ENCODE measurements at regions not wholly inside any gene's neighbourhood (a gene's known extent, or its start where the extent isn't known, plus 50 kb on each side); places are given as distances from the start of the nearest gene placed in this dataset.

DNA sequence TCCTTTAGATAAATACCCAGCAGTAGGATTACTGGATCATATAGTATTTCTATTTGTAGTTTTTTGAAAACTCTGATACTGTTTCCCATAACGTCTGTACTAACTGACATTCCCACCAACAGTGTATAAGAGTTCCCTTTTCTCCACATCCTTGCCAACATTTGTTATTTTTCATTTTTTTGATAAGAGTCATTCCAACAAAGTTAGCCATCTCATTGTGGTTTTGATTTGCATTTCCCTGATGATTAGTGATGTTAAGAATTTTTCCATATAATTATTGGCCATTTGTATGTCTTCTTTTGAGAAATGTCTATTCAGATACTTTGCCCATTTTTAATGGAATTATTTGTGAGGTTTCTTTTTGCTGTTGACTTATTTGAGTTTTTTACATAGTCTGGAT is 486.0 kb downstream of the FLRT2 start:
- DNase-seq (ENCODE audit: low spot score), result no peak
- Histone ChIP-seq H3K4me3 (no peak overlapping the region), H2AFZ (replicated peaks) (no peak overlapping the region), H4K20me1 (ENCODE audit: low read depth) (no peaks in the 10 kb centered on the region), H3K9me3 (ENCODE audit: low read depth) (no peaks in the 10 kb centered on the region), H3K9ac (no peak overlapping the region), H3K27me3 (no peaks in the 10 kb centered on the region), H3K36me3 (no peaks in the 10 kb centered on the region), H3F3A (ENCODE audit: low read depth) (peaks cover 12% of the 10 kb centered on the region), H3K27ac (no peak overlapping the region), H3K4me1 (peaks cover 31% of the 10 kb centered on the region), H3K79me2 (ENCODE audit: low read depth) (no peaks in the 10 kb centered on the region), H3K4me2 (no peak overlapping the region)
- H3K4me3 Mint-ChIP-seq, result no peak overlapping the region
- no peaks in the 10 kb centered on the region for H3K9me3 Mint-ChIP-seq
- no peaks in the 10 kb centered on the region for H3K36me3 Mint-ChIP-seq
- peaks cover 4% of the 10 kb centered on the region for H3K27me3 Mint-ChIP-seq (ENCODE audit: insufficient read depth, low read depth)
- TF ChIP-seq EZH2 (IDR thresholded peaks at IDR 0.05) (no peak), CTCF (IDR thresholded peaks at IDR 0.05) (no peak), EZH2phosphoT487 (IDR thresholded peaks at IDR 0.05) (no peak)
- peaks cover 17% of the 10 kb centered on the region for H3K4me1 Mint-ChIP-seq
- H3K27ac Mint-ChIP-seq, result no peak overlapping the region

GRCh38 chr14:86015511-86015910 is 485.6 kb downstream of the FLRT2 start:
- Histone ChIP-seq H3F3A (ENCODE audit: low read depth) (peaks cover 12% of the 10 kb centered on the region), H3K27me3 (no peaks in the 10 kb centered on the region), H3K27ac (no peak overlapping the region), H3K9ac (no peak overlapping the region), H4K20me1 (ENCODE audit: low read depth) (no peaks in the 10 kb centered on the region), H2AFZ (replicated peaks) (no peak overlapping the region), H3K36me3 (no peaks in the 10 kb centered on the region), H3K9me3 (ENCODE audit: low read depth) (no peaks in the 10 kb centered on the region), H3K79me2 (ENCODE audit: low read depth) (no peaks in the 10 kb centered on the region), H3K4me3 (no peak overlapping the region), H3K4me2 (no peak overlapping the region), H3K4me1 (peaks cover 31% of the 10 kb centered on the region)
- Mint-ChIP-seq H3K36me3 (no peaks in the 10 kb centered on the region), H3K27me3 (ENCODE audit: insufficient read depth, low read depth) (peaks cover 4% of the 10 kb centered on the region), H3K27ac (no peak overlapping the region), H3K4me1 (peaks cover 17% of the 10 kb centered on the region), H3K9me3 (no peaks in the 10 kb centered on the region), H3K4me3 (no peak overlapping the region)
- TF ChIP-seq EZH2 (IDR thresholded peaks at IDR 0.05) (no peak), EZH2phosphoT487 (IDR thresholded peaks at IDR 0.05) (no peak)
- no peak for DNase-seq (ENCODE audit: low spot score)

DNA sequence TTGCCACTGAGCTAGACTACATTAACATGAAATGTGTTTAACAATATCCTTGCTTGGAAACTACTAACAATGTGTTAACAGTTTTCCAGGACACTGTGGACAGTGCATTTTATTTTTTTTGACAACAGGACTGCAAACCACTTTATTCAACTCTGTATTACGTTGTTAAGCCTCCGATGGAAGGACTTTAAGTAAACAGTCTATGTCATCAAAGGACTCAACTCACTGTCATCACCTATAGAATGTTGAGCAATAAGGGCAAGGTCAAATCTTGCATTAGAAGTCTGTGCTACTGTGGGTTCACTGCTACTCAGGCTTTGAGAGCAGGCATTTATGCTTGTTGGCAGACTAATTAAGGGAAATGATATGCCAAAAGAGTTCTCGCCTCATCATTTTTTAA is 483.7 kb downstream of the FLRT2 start:
- no peak overlapping the region for H3K27ac Mint-ChIP-seq

More for the DNA sequence above, 483.7 kb downstream of the FLRT2 start:
- Mint-ChIP-seq H3K4me1 (peaks cover 12% of the 10 kb centered on the region), H3K9me3 (no peaks in the 10 kb centered on the region), H3K36me3 (no peaks in the 10 kb centered on the region), H3K27me3 (ENCODE audit: insufficient read depth, low read depth) (peaks cover 3% of the 10 kb centered on the region), H3K4me3 (no peak overlapping the region)
- peaks cover 2% of the 10 kb centered on the region for H3F3A ChIP-seq (ENCODE audit: low read depth)
- H3K4me2 ChIP-seq, result no peak overlapping the region
- H3K79me2 ChIP-seq (ENCODE audit: low read depth), result no peaks in the 10 kb centered on the region
- no peaks in the 10 kb centered on the region for H3K36me3 ChIP-seq
- peaks cover 22% of the 10 kb centered on the region for H3K4me1 ChIP-seq
- H3K9me3 ChIP-seq (ENCODE audit: low read depth), result no peaks in the 10 kb centered on the region
- H3K27ac ChIP-seq, result no peak overlapping the region
- no peaks in the 10 kb centered on the region for H4K20me1 ChIP-seq (ENCODE audit: low read depth)
- no peak overlapping the region for H3K9ac ChIP-seq
- H3K4me3 ChIP-seq, result no peak overlapping the region
- H3K27me3 ChIP-seq, result no peaks in the 10 kb centered on the region
- no peak for TF ChIP-seq EZH2 (IDR thresholded peaks at IDR 0.05)
- TF ChIP-seq CTCF (IDR thresholded peaks at IDR 0.05), result no peak
- no peak for TF ChIP-seq EZH2phosphoT487 (IDR thresholded peaks at IDR 0.05)
- no peak overlapping the region for H2AFZ ChIP-seq (replicated peaks)
- no peak for DNase-seq (ENCODE audit: low spot score)

All from neural progenitor cell (in vitro differentiated cells).